ENCODE measurements at regions not wholly inside any gene's neighbourhood (a gene's known extent, or its start where the extent isn't known, plus 50 kb on each side); places are given as distances from the start of the nearest gene placed in this dataset.

DNA sequence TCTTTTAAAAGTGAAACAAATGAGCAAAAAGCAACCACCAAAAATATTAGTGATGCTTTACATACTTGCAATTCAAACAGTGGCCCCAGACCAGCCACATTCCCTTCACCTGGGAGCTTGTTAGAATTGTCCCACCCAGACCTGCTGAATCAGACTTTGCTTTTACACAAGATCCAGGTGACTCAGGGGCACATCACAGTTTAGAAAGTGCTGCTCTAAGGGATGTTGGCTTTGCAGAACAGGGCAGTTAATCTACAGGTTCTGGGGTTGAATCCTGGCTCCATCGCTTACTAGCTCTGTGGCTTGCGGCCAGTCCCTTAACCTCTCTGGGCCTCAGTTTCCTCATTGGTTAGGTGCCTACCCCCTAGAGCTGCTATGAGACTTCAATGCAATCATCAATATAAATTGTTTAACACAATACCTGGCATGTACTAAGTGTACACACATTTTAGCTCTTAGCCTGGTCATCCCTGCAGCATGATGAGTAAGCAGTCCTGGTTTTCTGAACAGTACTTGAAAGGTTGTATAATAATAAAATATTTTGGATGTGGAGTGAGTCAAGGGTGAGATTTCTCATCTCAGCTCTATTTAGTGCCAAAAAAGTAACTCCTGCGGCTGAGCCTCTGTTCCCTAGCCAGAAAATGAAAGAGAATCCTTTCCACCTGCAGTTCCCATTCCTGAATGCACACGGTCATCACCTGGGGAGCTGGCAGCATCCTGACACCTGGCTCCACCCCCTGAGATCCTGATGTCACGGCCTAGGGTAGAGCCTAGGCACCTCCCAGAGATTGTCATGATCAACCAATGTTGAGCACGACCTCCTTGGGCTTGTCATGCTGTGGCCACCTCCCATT lies 162.7 kb downstream of the ANKRD60 start:
- no peaks in the 10 kb centered on the region for H3F3A ChIP-seq (replicated peaks; ENCODE audit: low read depth)
- no peaks in the 10 kb centered on the region for H3K9me2 ChIP-seq (ENCODE audit: insufficient read depth)
- no peaks in the 10 kb centered on the region for H3K27me3 ChIP-seq (ENCODE audit: insufficient read depth)
- no peak overlapping the region for H3K4me2 ChIP-seq
- DNase-seq (ENCODE audit: low spot score) (peak; percentile 36), ATAC-seq (peak; percentile 74)
- no peak overlapping the region for H2AFZ ChIP-seq
- H3K27ac Mint-ChIP-seq, result no peak overlapping the region
- no peaks in the 10 kb centered on the region for H3K36me3 Mint-ChIP-seq (ENCODE audit: low read depth)
- H4K20me1 ChIP-seq (replicated peaks; ENCODE audit: insufficient read depth), result no peaks in the 10 kb centered on the region
- H3K36me3 ChIP-seq (ENCODE audit: insufficient read depth), result no peaks in the 10 kb centered on the region
- H3K4me1 ChIP-seq (ENCODE audit: insufficient read depth), result no peaks in the 10 kb centered on the region
- no peaks in the 10 kb centered on the region for H3K79me2 ChIP-seq (replicated peaks; ENCODE audit: insufficient read depth)
- peaks cover 3% of the 10 kb centered on the region for H3K27me3 Mint-ChIP-seq (ENCODE audit: insufficient read depth, low read depth, poor library complexity)
- no peaks in the 10 kb centered on the region for H3K4me1 Mint-ChIP-seq
- no peak overlapping the region for H3K4me3 ChIP-seq
- TF ChIP-seq POLR2AphosphoS5 (IDR thresholded peaks at IDR 0.05; ENCODE audit: low read depth), result no peak
- peaks cover 3% of the 10 kb centered on the region; the same call in 2 of the 3 replicates for H3K9me3 Mint-ChIP-seq
- H3K4me3 Mint-ChIP-seq, result no peak overlapping the region
- no peak overlapping the region for H3K27ac ChIP-seq (ENCODE audit: low read depth)

DNA sequence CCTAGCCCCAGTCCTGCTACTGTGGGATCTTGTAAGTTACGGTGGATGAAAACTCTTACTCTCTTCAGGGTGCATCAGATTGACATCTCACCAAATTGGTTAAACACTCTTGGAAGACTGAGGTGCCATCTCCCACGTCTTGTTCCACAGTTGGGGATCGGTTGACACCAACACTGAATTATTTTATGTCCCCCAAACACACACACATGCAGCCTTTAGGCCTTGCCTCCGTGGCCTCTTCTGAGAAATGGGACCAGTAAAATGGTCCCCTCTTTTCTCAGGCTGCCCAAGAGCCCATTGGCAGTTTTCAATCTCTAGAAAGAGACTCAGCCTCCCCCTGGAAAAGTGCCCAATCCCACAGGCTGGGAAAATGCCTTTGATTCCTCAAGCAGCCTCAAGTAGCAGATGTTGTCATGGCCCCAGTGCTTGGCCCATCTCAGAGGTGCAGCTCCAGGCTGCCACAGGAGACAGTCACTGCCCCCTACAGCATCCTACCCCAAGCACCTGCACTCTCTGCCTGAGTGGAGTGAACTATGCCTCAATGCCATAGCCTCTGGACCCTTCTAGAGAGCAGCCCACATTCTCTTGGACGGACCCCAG lies 163.9 kb downstream of the ANKRD60 start:
- ATAC-seq, result no peak
- Histone ChIP-seq H3K4me2 (no peak overlapping the region), H3F3A (replicated peaks; ENCODE audit: low read depth) (no peaks in the 10 kb centered on the region), H4K20me1 (replicated peaks; ENCODE audit: insufficient read depth) (no peaks in the 10 kb centered on the region), H3K4me3 (no peak overlapping the region), H3K36me3 (ENCODE audit: insufficient read depth) (no peaks in the 10 kb centered on the region), H3K79me2 (replicated peaks; ENCODE audit: insufficient read depth) (no peaks in the 10 kb centered on the region), H3K27ac (ENCODE audit: low read depth) (no peak overlapping the region), H2AFZ (no peak overlapping the region), H3K4me1 (ENCODE audit: insufficient read depth) (no peaks in the 10 kb centered on the region), H3K9me2 (ENCODE audit: insufficient read depth) (no peaks in the 10 kb centered on the region), H3K27me3 (ENCODE audit: insufficient read depth) (no peaks in the 10 kb centered on the region)
- peaks cover 3% of the 10 kb centered on the region; the same call in 2 of the 3 replicates for H3K9me3 Mint-ChIP-seq
- H3K27me3 Mint-ChIP-seq (ENCODE audit: insufficient read depth, low read depth, poor library complexity), result peaks cover 3% of the 10 kb centered on the region
- TF ChIP-seq EZH2 (IDR thresholded peaks at IDR 0.05; ENCODE audit: low read depth, unreplicated experiment) (no peak), STAT1 (IDR thresholded peaks at IDR 0.05; ENCODE audit: unreplicated experiment) (no peak), ZNF114 (CRISPR knock-in tag; IDR thresholded peaks at IDR 0.05) (no peak), NANOG (IDR thresholded peaks at IDR 0.05; ENCODE audit: borderline replicate concordance) (no peak), EZH2phosphoT487 (IDR thresholded peaks at IDR 0.05; ENCODE audit: unreplicated experiment) (no peak)
- no peak for DNase-seq (ENCODE audit: low spot score)
- H3K27ac Mint-ChIP-seq, result no peak overlapping the region
- no peaks in the 10 kb centered on the region for H3K36me3 Mint-ChIP-seq (ENCODE audit: low read depth)
- H3K4me1 Mint-ChIP-seq, result no peaks in the 10 kb centered on the region
- no peak overlapping the region for H3K4me3 Mint-ChIP-seq

DNA sequence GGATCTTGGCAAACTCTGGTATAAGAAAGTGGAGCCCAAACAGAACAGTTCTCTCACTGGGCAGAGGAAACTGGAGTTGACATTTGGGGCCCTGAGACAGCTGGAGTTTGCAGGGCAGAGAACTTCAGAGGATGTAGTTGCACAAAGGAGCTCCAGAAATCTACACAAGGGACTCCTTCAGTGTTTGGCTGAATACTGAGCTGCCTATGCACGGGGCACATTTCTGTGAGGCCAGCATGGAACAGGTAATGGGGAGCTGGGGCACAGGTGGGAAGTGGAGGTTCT lies 169.3 kb downstream of the ANKRD60 start:
- Mint-ChIP-seq H3K4me1 (peaks cover 32% of the 10 kb centered on the region), H3K27me3 (ENCODE audit: insufficient read depth, low read depth, poor library complexity) (peaks cover 6% of the 10 kb centered on the region), H3K36me3 (ENCODE audit: low read depth) (no peaks in the 10 kb centered on the region), H3K27ac (no peak overlapping the region), H3K4me3 (no peak overlapping the region), H3K9me3 (peaks cover 3% of the 10 kb centered on the region; the same call in 1 of the 3 replicates)
- no peaks in the 10 kb centered on the region for H4K20me1 ChIP-seq (replicated peaks; ENCODE audit: insufficient read depth)
- H3K27ac ChIP-seq (ENCODE audit: low read depth), result no peak overlapping the region
- H3K27me3 ChIP-seq (ENCODE audit: insufficient read depth), result no peaks in the 10 kb centered on the region
- no peaks in the 10 kb centered on the region for H3K36me3 ChIP-seq (ENCODE audit: insufficient read depth)
- H3K4me2 ChIP-seq, result no peak overlapping the region
- H3K4me3 ChIP-seq, result no peak overlapping the region
- ATAC-seq (no peak), DNase-seq (ENCODE audit: low spot score) (no peak)
- no peaks in the 10 kb centered on the region for H3F3A ChIP-seq (replicated peaks; ENCODE audit: low read depth)
- peaks cover 6% of the 10 kb centered on the region; the same call in 1 of the 2 replicates for H3K4me1 ChIP-seq (ENCODE audit: insufficient read depth)
- H3K9me2 ChIP-seq (ENCODE audit: insufficient read depth), result no peaks in the 10 kb centered on the region
- H3K79me2 ChIP-seq (replicated peaks; ENCODE audit: insufficient read depth), result no peaks in the 10 kb centered on the region
- H2AFZ ChIP-seq, result 0 out of 2 replicates have a peak overlapping the region, but pooled peaks have one; percentile 13
- no peak for TF ChIP-seq NANOG (IDR thresholded peaks at IDR 0.05; ENCODE audit: borderline replicate concordance)
- no peak for TF ChIP-seq POLR2AphosphoS5 (IDR thresholded peaks at IDR 0.05; ENCODE audit: low read depth)
- no peak for TF ChIP-seq CREB1 (CRISPR knock-in tag; IDR thresholded peaks at IDR 0.05; ENCODE audit: low read depth)
- TF ChIP-seq EZH2 (IDR thresholded peaks at IDR 0.05; ENCODE audit: low read depth, unreplicated experiment), result no peak
- TF ChIP-seq ZNF114 (CRISPR knock-in tag; IDR thresholded peaks at IDR 0.05), result no peak
- TF ChIP-seq, protein P1, sequence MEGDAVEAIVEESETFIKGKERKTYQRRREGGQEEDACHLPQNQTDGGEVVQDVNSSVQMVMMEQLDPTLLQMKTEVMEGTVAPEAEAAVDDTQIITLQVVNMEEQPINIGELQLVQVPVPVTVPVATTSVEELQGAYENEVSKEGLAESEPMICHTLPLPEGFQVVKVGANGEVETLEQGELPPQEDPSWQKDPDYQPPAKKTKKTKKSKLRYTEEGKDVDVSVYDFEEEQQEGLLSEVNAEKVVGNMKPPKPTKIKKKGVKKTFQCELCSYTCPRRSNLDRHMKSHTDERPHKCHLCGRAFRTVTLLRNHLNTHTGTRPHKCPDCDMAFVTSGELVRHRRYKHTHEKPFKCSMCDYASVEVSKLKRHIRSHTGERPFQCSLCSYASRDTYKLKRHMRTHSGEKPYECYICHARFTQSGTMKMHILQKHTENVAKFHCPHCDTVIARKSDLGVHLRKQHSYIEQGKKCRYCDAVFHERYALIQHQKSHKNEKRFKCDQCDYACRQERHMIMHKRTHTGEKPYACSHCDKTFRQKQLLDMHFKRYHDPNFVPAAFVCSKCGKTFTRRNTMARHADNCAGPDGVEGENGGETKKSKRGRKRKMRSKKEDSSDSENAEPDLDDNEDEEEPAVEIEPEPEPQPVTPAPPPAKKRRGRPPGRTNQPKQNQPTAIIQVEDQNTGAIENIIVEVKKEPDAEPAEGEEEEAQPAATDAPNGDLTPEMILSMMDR (conservative IDR thresholded peaks at IDR 0.05; ENCODE audit: low read depth in 2 of 2), result no peak
- TF ChIP-seq, protein P2, sequence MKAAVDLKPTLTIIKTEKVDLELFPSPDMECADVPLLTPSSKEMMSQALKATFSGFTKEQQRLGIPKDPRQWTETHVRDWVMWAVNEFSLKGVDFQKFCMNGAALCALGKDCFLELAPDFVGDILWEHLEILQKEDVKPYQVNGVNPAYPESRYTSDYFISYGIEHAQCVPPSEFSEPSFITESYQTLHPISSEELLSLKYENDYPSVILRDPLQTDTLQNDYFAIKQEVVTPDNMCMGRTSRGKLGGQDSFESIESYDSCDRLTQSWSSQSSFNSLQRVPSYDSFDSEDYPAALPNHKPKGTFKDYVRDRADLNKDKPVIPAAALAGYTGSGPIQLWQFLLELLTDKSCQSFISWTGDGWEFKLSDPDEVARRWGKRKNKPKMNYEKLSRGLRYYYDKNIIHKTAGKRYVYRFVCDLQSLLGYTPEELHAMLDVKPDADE (IDR thresholded peaks at IDR 0.05), result no peak
